ENCODE measurements at regions not wholly inside any gene's neighbourhood (a gene's known extent, or its start where the extent isn't known, plus 50 kb on each side); places are given as distances from the start of the nearest gene placed in this dataset.

GRCh38 chr4:126582737-126583136, 1050.0 kb upstream of the INTU start:
- 90 to 96% methylated on average over 2 of the region's 2 CpGs for WGBS, 2 donors
- H3K4me3 ChIP-seq (ENCODE audit: low read depth, poor library complexity, severe bottlenecking): no peak overlapping the region
- TF ChIP-seq POLR2A (IDR thresholded peaks at IDR 0.05) (no peak), CTCF (IDR thresholded peaks at IDR 0.05) (no peak)
- intact Hi-C loops (cut with DNase I; ENCODE audit: low total_unique reads): no loop called here
- DNase-seq (ENCODE audit: low spot score in 2 of 2): no peak

GRCh38 chr4:126583509-126583908, 1049.2 kb upstream of the INTU start:
- no peak for DNase-seq (ENCODE audit: low spot score in 2 of 2)
- intact Hi-C loops (cut with DNase I; ENCODE audit: low total_unique reads): no loop called here
- TF ChIP-seq CTCF (IDR thresholded peaks at IDR 0.05) (no peak), POLR2A (IDR thresholded peaks at IDR 0.05) (no peak)
- WGBS, 2 donors: 62 to 86% methylated on average over 1 of the region's 1 CpG
- H3K4me3 ChIP-seq (ENCODE audit: low read depth, poor library complexity, severe bottlenecking): no peak overlapping the region

GRCh38 chr4:126591583-126591982, 1041.2 kb upstream of the INTU start:
- TF ChIP-seq CTCF (IDR thresholded peaks at IDR 0.05): no peak
- no peak for TF ChIP-seq POLR2A (IDR thresholded peaks at IDR 0.05)
- no peak overlapping the region for H3K4me3 ChIP-seq (ENCODE audit: low read depth, poor library complexity, severe bottlenecking)
- intact Hi-C loops (cut with DNase I; ENCODE audit: low total_unique reads): no loop called here
- no peak for DNase-seq (ENCODE audit: low spot score in 2 of 2)

- intact Hi-C loops (cut with DNase I; ENCODE audit: low total_unique reads): no loop called here
- TF ChIP-seq CTCF (IDR thresholded peaks at IDR 0.05) (no peak), POLR2A (IDR thresholded peaks at IDR 0.05) (no peak)
- 55 to 68% methylated on average over 3 of the region's 3 CpGs for WGBS, 2 donors
- no peak for DNase-seq (ENCODE audit: low spot score in 2 of 2)
- no peak overlapping the region for H3K4me3 ChIP-seq (ENCODE audit: low read depth, poor library complexity, severe bottlenecking)
These were observed 1040.7 kb upstream of the INTU start for GRCh38 chr4:126592088-126592487.

GRCh38 chr4:126593626-126594025, 1039.1 kb upstream of the INTU start:
- 88 to 93% methylated on average over 2 of the region's 2 CpGs for WGBS, 2 donors
- no peak overlapping the region for H3K4me3 ChIP-seq (ENCODE audit: low read depth, poor library complexity, severe bottlenecking)
- intact Hi-C loops (cut with DNase I; ENCODE audit: low total_unique reads): no loop called here
- TF ChIP-seq POLR2A (IDR thresholded peaks at IDR 0.05) (no peak), CTCF (IDR thresholded peaks at IDR 0.05) (no peak)
- DNase-seq (ENCODE audit: low spot score in 2 of 2): no peak

GRCh38 chr4:126595643-126596042, 1037.1 kb upstream of the INTU start:
- TF ChIP-seq POLR2A (IDR thresholded peaks at IDR 0.05) (no peak), CTCF (IDR thresholded peaks at IDR 0.05) (no peak)
- intact Hi-C loops (cut with DNase I; ENCODE audit: low total_unique reads): no loop called here
- DNase-seq (ENCODE audit: low spot score in 2 of 2): no peak
- no peak overlapping the region for H3K4me3 ChIP-seq (ENCODE audit: low read depth, poor library complexity, severe bottlenecking)
- WGBS, 2 donors: 57 to 82% methylated on average over 2 of the region's 2 CpGs

Data from lower leg skin (tissue), 4 donors.